ENCODE measurements at regions not wholly inside any gene's neighbourhood (a gene's known extent, or its start where the extent isn't known, plus 50 kb on each side); places are given as distances from the start of the nearest gene placed in this dataset.

DNA sequence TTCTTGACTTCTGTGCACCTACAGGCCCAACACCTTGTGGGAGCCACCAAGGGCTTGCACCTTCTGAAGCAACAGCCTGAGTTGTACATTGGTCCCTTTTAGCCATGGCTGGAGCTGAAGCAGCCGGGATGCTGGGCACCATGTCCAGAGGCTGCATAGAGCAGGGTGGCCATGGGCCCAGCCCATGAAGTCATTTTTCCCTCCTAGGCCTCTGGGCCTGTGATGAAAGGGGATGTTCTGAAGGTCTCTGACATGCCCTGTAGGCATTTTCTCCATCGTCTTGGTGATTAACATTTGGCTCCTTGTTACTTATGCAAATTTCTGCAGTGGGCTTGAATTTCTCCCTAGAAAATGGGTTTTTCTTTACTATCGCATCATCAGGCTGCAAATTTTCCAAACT is 83.1 kb upstream of the ACVR1 start:
- no peaks in the 10 kb centered on the region for H3K4me1 ChIP-seq (ENCODE audit: control insufficient read depth in 1 of 2, insufficient read depth in 2 of 2, low read length in 2 of 2)
- H3K27ac ChIP-seq (ENCODE audit: low read depth in 1 of 2, low read length in 2 of 2): no peak overlapping the region
- peaks cover 2% of the 10 kb centered on the region for H3K9me3 ChIP-seq (ENCODE audit: control insufficient read depth, low read length)
- intact Hi-C loops (cut with DNase I): no loop called here
- H3K27me3 ChIP-seq (ENCODE audit: control insufficient read depth in 1 of 2, insufficient read depth in 2 of 2, low read length in 1 of 2): no peaks in the 10 kb centered on the region
- no peak for DNase-seq
- H3K4me3 ChIP-seq (ENCODE audit: low read length in 2 of 2): no peak overlapping the region
- no peak for ATAC-seq (ENCODE audit: low FRiP score)
- H3K36me3 ChIP-seq (ENCODE audit: control insufficient read depth in 1 of 2, insufficient read depth in 2 of 2, low read length in 1 of 2): no peaks in the 10 kb centered on the region
- 85 to 92% methylated on average over 3 of the region's 3 CpGs for WGBS, 2 donors

DNA sequence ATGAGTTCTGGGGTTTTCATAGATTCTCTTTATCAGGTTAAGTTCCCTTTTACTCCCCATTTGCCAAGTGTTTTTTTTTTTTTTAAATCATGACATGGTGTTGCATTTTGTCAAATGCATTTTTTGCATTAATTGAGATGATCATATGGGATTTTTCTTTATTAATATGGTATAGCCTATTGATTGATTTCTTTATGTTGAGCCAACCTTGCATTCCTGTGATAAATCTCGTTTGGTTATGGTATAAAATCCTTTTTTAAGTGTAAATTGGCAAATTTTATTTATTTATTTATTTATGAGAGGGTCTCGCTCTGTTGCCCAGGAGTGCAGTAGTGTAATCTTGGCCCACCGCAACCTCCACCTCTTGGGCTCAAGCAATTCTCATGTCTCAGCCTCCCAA is 81.5 kb upstream of the ACVR1 start:
- no peaks in the 10 kb centered on the region for H3K36me3 ChIP-seq (ENCODE audit: control insufficient read depth in 1 of 2, insufficient read depth in 2 of 2, low read length in 1 of 2)
- H3K27ac ChIP-seq (ENCODE audit: low read depth in 1 of 2, low read length in 2 of 2): no peak overlapping the region
- H3K27me3 ChIP-seq (ENCODE audit: control insufficient read depth in 1 of 2, insufficient read depth in 2 of 2, low read length in 1 of 2): no peaks in the 10 kb centered on the region
- no peak overlapping the region for H3K4me3 ChIP-seq (ENCODE audit: low read length in 2 of 2)
- intact Hi-C loops (cut with DNase I): no loop called here
- ATAC-seq (ENCODE audit: low FRiP score) (no peak), DNase-seq (no peak)
- H3K9me3 ChIP-seq (ENCODE audit: control insufficient read depth, low read length): peaks cover 2% of the 10 kb centered on the region
- H3K4me1 ChIP-seq (ENCODE audit: control insufficient read depth in 1 of 2, insufficient read depth in 2 of 2, low read length in 2 of 2): no peaks in the 10 kb centered on the region
- 67 to 79% methylated on average over 3 of the region's 3 CpGs for WGBS, 2 donors

DNA sequence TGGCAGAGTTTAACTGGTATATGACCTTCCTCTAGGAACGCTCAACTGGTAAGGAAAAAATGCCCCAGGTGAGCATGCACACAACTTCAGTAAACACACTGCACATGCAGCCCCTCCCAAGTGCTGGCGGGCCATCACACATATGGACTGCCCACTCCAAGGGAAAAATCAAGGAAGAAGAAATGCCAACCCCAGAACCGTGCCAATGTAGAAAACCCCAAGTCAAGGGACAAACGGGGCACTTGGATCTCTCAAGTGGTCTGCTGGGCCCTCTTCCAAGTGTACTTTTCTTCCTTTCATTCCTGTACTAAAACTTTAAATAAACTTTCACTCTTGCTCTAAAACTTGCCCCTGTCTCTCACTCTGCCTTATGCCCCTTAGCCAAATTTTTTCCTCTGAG is 76.4 kb upstream of the ACVR1 start:
- Histone ChIP-seq H3K36me3 (ENCODE audit: control insufficient read depth in 1 of 2, insufficient read depth in 2 of 2, low read length in 1 of 2) (no peaks in the 10 kb centered on the region), H3K27me3 (ENCODE audit: control insufficient read depth in 1 of 2, insufficient read depth in 2 of 2, low read length in 1 of 2) (no peaks in the 10 kb centered on the region), H3K4me1 (ENCODE audit: control insufficient read depth in 1 of 2, insufficient read depth in 2 of 2, low read length in 2 of 2) (no peaks in the 10 kb centered on the region), H3K4me3 (ENCODE audit: low read length in 2 of 2) (no peak overlapping the region), H3K27ac (ENCODE audit: low read depth in 1 of 2, low read length in 2 of 2) (no peak overlapping the region), H3K9me3 (ENCODE audit: control insufficient read depth, low read length) (no peaks in the 10 kb centered on the region)
- ATAC-seq (ENCODE audit: low FRiP score) (no peak), DNase-seq (no peak)
- WGBS, 2 donors: 48 to 50% methylated on average over 4 of the region's 4 CpGs
- intact Hi-C loops (cut with DNase I): no loop called here

DNA sequence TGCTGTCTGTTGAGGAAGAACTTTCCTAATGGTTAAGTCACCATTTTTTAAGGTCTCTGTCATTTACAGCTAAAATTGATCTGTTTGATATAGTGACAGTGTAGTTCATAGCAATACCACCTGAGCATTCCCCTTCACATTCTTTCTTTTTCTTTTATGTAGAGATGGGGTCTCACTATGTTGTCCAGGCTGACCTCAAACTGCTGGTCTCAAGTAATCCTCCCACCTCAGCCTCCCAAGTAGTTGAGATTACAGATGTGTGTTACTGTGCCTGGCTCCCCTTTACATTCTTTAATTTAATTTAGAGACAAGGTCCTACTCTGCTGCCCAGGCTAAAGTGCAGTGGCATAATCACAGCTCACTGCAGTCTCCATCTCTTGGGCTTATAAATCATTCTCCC is 72.7 kb upstream of the ACVR1 start:
- H3K36me3 ChIP-seq (ENCODE audit: control insufficient read depth in 1 of 2, insufficient read depth in 2 of 2, low read length in 1 of 2): no peaks in the 10 kb centered on the region
- intact Hi-C loops (cut with DNase I): no loop called here
- peaks cover 0 to 2% of the 10 kb centered on the region in 2 donors for H3K27me3 ChIP-seq (ENCODE audit: control insufficient read depth in 1 of 2, insufficient read depth in 2 of 2, low read length in 1 of 2)
- H3K27ac ChIP-seq (ENCODE audit: low read depth in 1 of 2, low read length in 2 of 2): no peak overlapping the region
- H3K4me1 ChIP-seq (ENCODE audit: control insufficient read depth in 1 of 2, insufficient read depth in 2 of 2, low read length in 2 of 2): no peaks in the 10 kb centered on the region
- no peak for DNase-seq
- no peak for ATAC-seq (ENCODE audit: low FRiP score)
- H3K4me3 ChIP-seq (ENCODE audit: low read length in 2 of 2): no peak overlapping the region
- no peaks in the 10 kb centered on the region for H3K9me3 ChIP-seq (ENCODE audit: control insufficient read depth, low read length)

DNA sequence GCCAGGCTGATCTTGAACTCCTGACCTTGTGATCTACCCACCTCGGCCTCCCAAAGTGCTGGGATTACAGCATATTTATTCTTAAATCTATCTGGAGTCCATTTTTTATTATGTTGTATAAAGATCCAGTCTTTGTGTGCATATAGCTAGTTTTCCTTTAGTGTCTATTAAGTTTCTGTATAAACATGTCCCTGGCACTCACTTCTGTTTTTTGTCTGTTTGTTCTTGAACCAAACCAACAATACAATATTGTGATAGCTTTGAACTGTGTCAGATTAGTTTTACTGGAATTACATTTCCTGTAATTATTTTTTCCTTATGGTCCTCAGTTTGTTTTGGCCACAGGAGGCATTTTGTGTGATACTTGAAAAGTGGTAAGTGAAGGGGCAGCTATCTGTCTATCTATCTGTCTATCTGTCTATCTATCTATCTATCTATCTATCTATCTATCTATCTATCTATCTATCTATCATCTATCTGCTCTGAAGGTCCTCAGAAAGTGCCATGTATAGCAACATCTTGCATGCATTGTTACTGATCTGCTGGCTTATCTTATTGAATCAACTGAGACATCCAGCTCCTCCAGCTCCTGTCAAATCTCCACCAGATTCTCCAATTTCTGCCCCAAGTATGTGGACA is 70.9 kb upstream of the ACVR1 start:
- H3K4me1 ChIP-seq (ENCODE audit: control insufficient read depth in 1 of 2, insufficient read depth in 2 of 2, low read length in 2 of 2): no peaks in the 10 kb centered on the region
- DNase-seq (no peak), ATAC-seq (ENCODE audit: low FRiP score) (no peak)
- H3K9me3 ChIP-seq (ENCODE audit: control insufficient read depth, low read length): no peaks in the 10 kb centered on the region
- intact Hi-C loops (cut with DNase I): no loop called here
- 75 to 78% methylated on average over 1 of the region's 1 CpG for WGBS, 2 donors
- no peak overlapping the region for H3K4me3 ChIP-seq (ENCODE audit: low read length in 2 of 2)
- H3K36me3 ChIP-seq (ENCODE audit: control insufficient read depth in 1 of 2, insufficient read depth in 2 of 2, low read length in 1 of 2): no peaks in the 10 kb centered on the region
- H3K27me3 ChIP-seq (ENCODE audit: control insufficient read depth in 1 of 2, insufficient read depth in 2 of 2, low read length in 1 of 2): peaks cover 0 to 2% of the 10 kb centered on the region in 2 donors
- no peak overlapping the region for H3K27ac ChIP-seq (ENCODE audit: low read depth in 1 of 2, low read length in 2 of 2)

DNA sequence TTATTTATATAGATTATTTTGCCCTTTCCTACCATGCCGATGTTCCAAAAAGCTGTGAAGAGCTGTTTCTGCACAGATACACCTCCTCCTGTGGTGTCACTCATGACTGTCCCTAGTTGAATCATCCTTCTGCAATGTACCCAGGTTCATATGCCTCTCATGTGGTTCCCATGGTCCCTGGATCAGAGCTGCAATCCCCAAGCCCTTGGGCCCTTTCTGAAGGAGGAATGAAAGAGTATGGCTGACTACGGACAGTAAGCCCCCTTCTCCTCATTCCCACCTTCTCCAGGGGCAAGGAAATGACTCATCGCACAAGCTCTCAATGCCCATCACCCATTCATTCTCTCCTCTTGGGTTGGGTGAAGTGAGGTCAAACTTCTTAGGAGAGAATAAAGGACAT is 63.9 kb upstream of the ACVR1 start:
- 86 to 89% methylated on average over 3 of the region's 3 CpGs for WGBS, 2 donors
- intact Hi-C loops (cut with DNase I): no loop called here
- no peak for ATAC-seq (ENCODE audit: low FRiP score)

DNA sequence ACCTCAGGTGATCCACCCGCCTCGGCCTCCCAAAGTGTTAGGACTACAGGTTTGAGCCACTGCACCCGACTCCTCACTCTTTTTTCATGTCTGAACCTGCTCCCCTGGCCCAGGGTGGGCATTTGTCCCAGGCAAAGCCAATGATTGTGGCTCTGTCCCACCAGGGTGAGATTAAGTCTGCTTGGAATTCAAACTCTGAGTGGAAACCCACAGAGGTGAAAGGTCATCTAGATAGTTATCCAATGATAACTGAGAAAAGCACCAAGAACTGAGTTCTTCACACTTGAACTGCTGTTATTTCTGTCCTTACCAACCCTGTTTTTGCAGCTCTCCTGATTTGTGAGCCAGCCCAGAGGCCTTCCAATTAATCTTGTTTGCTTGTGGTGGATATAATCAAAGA is 62.4 kb upstream of the ACVR1 start:
- no peak overlapping the region for H3K4me3 ChIP-seq (ENCODE audit: low read length in 2 of 2)
- peaks cover 0 to 1% of the 10 kb centered on the region in 2 donors for H3K36me3 ChIP-seq (ENCODE audit: control insufficient read depth in 1 of 2, insufficient read depth in 2 of 2, low read length in 1 of 2)
- WGBS, 2 donors: 95% methylated on average over 3 of the region's 3 CpGs
- H3K9me3 ChIP-seq (ENCODE audit: control insufficient read depth, low read length): no peaks in the 10 kb centered on the region
- ATAC-seq (ENCODE audit: low FRiP score) (no peak), DNase-seq (no peak)
- no peak overlapping the region for H3K27ac ChIP-seq (ENCODE audit: low read depth in 1 of 2, low read length in 2 of 2)
- no peaks in the 10 kb centered on the region for H3K4me1 ChIP-seq (ENCODE audit: control insufficient read depth in 1 of 2, insufficient read depth in 2 of 2, low read length in 2 of 2)
- H3K27me3 ChIP-seq (ENCODE audit: control insufficient read depth in 1 of 2, insufficient read depth in 2 of 2, low read length in 1 of 2): no peaks in the 10 kb centered on the region
- intact Hi-C loops (cut with DNase I): no loop called here

More for the DNA sequence above, 63.9 kb upstream of the ACVR1 start:
- Histone ChIP-seq H3K4me1 (ENCODE audit: control insufficient read depth in 1 of 2, insufficient read depth in 2 of 2, low read length in 2 of 2) (no peaks in the 10 kb centered on the region), H3K9me3 (ENCODE audit: control insufficient read depth, low read length) (no peaks in the 10 kb centered on the region), H3K27me3 (ENCODE audit: control insufficient read depth in 1 of 2, insufficient read depth in 2 of 2, low read length in 1 of 2) (no peaks in the 10 kb centered on the region), H3K4me3 (ENCODE audit: low read length in 2 of 2) (no peak overlapping the region), H3K27ac (ENCODE audit: low read depth in 1 of 2, low read length in 2 of 2) (no peak overlapping the region), H3K36me3 (ENCODE audit: control insufficient read depth in 1 of 2, insufficient read depth in 2 of 2, low read length in 1 of 2) (peaks cover 0 to 1% of the 10 kb centered on the region in 2 donors)
- DNase-seq: no peak

DNA sequence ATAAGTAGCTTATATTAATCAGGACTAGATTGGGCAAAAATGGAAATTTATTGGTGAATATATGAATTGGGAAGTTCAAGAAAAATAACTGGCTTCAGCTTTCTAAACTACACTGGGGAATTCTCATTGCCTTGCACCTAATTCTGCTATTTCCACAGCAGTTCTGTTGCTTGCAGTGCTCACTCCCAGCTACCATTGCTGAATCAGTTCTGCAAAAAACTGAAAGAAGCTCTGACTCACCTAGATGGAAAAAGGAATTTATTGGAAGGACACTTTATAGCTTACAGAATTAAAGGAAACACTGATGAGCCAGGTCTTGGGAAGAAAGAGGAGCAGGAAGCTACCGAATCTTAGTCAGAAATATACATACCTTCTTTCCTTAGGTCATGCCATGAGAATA is 60.3 kb upstream of the ACVR1 start:
- no peaks in the 10 kb centered on the region for H3K4me1 ChIP-seq (ENCODE audit: control insufficient read depth in 1 of 2, insufficient read depth in 2 of 2, low read length in 2 of 2)
- intact Hi-C loops (cut with DNase I): no loop called here
- 88 to 96% methylated on average over 1 of the region's 1 CpG for WGBS, 2 donors

DNA sequence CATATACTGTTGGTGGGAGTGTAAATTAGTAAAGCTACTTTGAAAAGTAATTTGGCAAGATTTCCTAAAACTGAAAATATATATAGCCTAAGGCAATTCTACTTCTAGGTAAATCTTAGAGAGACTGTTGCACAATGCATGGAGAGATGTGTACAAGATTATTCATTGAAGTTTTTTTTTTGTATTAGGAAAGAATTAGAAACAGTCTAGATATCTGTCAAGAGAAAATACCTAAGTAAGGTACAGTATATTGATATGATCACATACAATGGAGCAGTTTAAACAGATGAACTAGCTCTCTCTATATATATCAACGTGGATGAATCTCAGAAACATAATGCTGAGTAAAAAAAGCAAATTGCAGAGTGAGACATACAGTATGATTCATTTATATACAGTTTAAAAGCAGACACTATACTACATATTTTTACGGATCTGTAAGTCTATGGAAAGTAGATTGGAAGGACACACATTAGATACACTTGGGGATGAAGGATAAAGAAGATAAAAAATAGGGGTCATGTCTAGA is 59.3 kb upstream of the ACVR1 start:
- WGBS, 2 donors: 59 to 72% methylated on average over 2 of the region's 2 CpGs
- H3K27ac ChIP-seq (ENCODE audit: low read depth in 1 of 2, low read length in 2 of 2): no peak overlapping the region
- intact Hi-C loops (cut with DNase I): no loop called here
- peaks cover 0 to 1% of the 10 kb centered on the region in 2 donors for H3K36me3 ChIP-seq (ENCODE audit: control insufficient read depth in 1 of 2, insufficient read depth in 2 of 2, low read length in 1 of 2)
- H3K4me3 ChIP-seq (ENCODE audit: low read length in 2 of 2): no peak overlapping the region
- DNase-seq (no peak), ATAC-seq (ENCODE audit: low FRiP score) (no peak)
- no peaks in the 10 kb centered on the region for H3K9me3 ChIP-seq (ENCODE audit: control insufficient read depth, low read length)
- H3K4me1 ChIP-seq (ENCODE audit: control insufficient read depth in 1 of 2, insufficient read depth in 2 of 2, low read length in 2 of 2): no peaks in the 10 kb centered on the region
- H3K27me3 ChIP-seq (ENCODE audit: control insufficient read depth in 1 of 2, insufficient read depth in 2 of 2, low read length in 1 of 2): no peaks in the 10 kb centered on the region

More for the DNA sequence above, 60.3 kb upstream of the ACVR1 start:
- H3K27ac ChIP-seq (ENCODE audit: low read depth in 1 of 2, low read length in 2 of 2): no peak overlapping the region
- DNase-seq (no peak), ATAC-seq (ENCODE audit: low FRiP score) (no peak)
- H3K4me3 ChIP-seq (ENCODE audit: low read length in 2 of 2): no peak overlapping the region
- H3K9me3 ChIP-seq (ENCODE audit: control insufficient read depth, low read length): no peaks in the 10 kb centered on the region
- no peaks in the 10 kb centered on the region for H3K27me3 ChIP-seq (ENCODE audit: control insufficient read depth in 1 of 2, insufficient read depth in 2 of 2, low read length in 1 of 2)
- H3K36me3 ChIP-seq (ENCODE audit: control insufficient read depth in 1 of 2, insufficient read depth in 2 of 2, low read length in 1 of 2): peaks cover 0 to 1% of the 10 kb centered on the region in 2 donors

All from aorta (tissue), 5 donors.